Type B pancreatic cell (in vitro differentiated cells): ENCODE measurements at regions not wholly inside any gene's neighbourhood (a gene's known extent, or its start where the extent isn't known, plus 50 kb on each side); places are given as distances from the start of the nearest gene placed in this dataset.

Experiments used
- DNase-seq: peaks from one replicate; pipeline ENCODE4 v3.0.0; 2021; ENCODE audit warnings: mixed read lengths; ENCODE audit not compliant: unreplicated experiment; ENCODE audit errors: extremely low spot score
- H3K27ac Mint-ChIP-seq: 2 replicates; pipeline ENCODE4 v1.8.0; 2021; ENCODE audit warnings: mild to moderate bottlenecking, mixed read lengths
- H3K27me3 Mint-ChIP-seq: 2 replicates; pipeline ENCODE4 v1.8.0; 2021; ENCODE audit warnings: mixed read lengths
- H3K36me3 Mint-ChIP-seq: 2 replicates; pipeline ENCODE4 v1.8.0; 2021; ENCODE audit warnings: mixed read lengths
- H3K4me1 Mint-ChIP-seq: one replicate; pipeline ENCODE4 v1.8.0; 2021; ENCODE audit warnings: mixed read lengths; ENCODE audit not compliant: unreplicated experiment
- H3K4me3 Mint-ChIP-seq: 2 replicates; pipeline ENCODE4 v1.8.0; 2021; ENCODE audit warnings: mild to moderate bottlenecking, mixed read lengths
- H3K9me3 Mint-ChIP-seq: 2 replicates; pipeline ENCODE4 v1.8.0; 2021; ENCODE audit warnings: mixed read lengths
- TF ChIP-seq, protein P1 (sequence below): fragments of 200-600 bp; sonication (generic); conservative IDR thresholded peaks from 2 replicates; pipeline ENCODE4 v1.5.0; 2021; ENCODE audit warnings: antibody characterized with exemption, mild to moderate bottlenecking

DNA sequence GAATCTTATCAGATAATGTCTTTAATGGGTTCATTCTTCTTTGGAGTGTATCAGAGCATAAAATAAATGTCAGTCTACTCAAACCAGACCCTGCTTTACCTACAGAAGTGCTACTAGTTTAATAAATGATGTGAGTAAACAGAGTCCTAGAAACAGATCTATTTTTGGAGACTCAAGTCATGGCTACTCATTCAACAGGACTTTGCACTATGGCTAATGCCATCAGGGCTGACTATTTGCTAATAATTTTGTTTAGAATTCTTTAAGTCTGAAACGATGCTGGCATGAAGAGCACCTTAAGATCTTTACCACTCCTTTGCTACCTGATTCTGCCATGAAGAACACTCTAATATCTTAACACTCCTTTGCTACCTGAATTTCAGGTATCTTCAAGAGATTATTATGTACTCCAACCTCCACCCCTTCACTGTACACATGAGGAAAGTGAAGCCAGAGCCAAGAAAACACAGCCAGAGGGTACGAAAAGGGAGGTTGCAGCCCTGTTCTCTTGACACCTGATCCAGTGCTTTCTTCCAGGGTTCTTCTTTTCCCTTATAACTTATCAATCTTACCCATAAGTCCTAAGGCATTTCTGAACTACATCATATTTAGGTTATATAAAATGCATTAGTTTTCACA lies 62.4 kb downstream of the ZNF608 start:
- Mint-ChIP-seq H3K27ac (no peak overlapping the region), H3K36me3 (peaks cover 35% of the 10 kb centered on the region), H3K4me1 (peaks cover 57% of the 10 kb centered on the region), H3K4me3 (peak overlapping the region; percentile 13), H3K27me3 (no peaks in the 10 kb centered on the region), H3K9me3 (no peaks in the 10 kb centered on the region)
- TF ChIP-seq, protein P1, sequence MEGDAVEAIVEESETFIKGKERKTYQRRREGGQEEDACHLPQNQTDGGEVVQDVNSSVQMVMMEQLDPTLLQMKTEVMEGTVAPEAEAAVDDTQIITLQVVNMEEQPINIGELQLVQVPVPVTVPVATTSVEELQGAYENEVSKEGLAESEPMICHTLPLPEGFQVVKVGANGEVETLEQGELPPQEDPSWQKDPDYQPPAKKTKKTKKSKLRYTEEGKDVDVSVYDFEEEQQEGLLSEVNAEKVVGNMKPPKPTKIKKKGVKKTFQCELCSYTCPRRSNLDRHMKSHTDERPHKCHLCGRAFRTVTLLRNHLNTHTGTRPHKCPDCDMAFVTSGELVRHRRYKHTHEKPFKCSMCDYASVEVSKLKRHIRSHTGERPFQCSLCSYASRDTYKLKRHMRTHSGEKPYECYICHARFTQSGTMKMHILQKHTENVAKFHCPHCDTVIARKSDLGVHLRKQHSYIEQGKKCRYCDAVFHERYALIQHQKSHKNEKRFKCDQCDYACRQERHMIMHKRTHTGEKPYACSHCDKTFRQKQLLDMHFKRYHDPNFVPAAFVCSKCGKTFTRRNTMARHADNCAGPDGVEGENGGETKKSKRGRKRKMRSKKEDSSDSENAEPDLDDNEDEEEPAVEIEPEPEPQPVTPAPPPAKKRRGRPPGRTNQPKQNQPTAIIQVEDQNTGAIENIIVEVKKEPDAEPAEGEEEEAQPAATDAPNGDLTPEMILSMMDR = no peak
- DNase-seq = no peak

DNA sequence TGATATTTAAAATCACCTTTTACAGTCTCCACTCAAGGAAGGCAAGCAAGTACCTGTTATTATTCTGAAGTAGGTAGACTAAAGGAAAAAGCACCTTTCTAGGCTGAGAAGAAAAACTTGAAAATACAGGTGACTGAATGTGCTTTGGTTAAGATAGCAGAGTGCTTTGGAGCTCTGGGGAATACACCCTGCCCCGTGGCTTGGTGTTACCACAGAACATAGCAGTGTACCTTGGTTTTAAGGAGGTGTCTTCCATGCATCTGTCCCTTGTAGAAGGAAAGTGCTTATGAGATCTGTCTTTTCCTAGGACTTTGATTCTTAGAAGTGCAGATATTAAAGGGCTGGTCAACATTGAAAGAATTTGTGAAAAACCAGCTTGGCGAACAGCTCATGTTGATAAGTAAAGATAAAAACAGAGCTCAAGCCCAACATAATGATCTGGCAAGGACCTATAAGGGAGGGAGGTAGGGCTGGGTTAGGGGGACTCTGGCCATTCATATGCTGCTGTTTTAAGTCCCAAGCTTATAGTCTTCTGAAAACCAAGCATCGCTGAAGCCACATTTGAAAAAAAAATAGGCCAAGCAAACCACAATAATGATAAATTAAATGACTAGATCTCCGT lies 66.8 kb downstream of the ZNF608 start:
- DNase-seq = no peak
- Mint-ChIP-seq H3K9me3 (no peaks in the 10 kb centered on the region), H3K36me3 (peaks cover 29% of the 10 kb centered on the region), H3K4me3 (peak overlapping the region; percentile 37), H3K4me1 (peaks cover 70% of the 10 kb centered on the region), H3K27ac (peak overlapping the region; percentile 33), H3K27me3 (no peaks in the 10 kb centered on the region)
- TF ChIP-seq, protein P1 = no peak

DNA sequence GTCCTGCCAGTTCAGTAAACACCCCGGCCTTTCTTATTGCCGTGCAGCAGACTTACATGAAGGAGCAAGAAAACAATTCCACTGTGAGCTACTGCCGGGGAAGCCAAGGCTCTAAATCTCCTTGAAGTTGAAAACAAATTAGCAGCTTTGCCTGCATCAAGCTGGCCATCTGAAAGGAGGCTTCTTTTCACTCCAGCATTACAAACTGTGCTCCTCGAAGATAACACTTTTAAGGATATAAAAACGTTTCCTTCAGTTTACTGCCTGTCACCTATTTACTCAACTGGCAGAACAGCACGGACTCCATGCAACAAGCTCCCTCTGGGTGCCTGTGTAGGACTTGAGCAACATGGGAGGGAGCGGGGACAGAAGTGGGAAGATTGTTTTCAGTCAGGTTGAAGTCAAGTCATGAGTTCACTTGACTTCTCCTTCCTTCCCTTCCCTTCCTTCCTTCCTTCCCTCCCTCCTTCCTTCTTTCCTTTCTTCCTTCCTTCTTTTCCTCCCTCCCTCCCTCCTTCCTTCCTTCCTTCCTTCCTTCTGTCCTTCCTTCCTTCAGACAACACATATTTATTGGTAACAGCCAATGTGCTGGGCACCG lies 67.4 kb downstream of the ZNF608 start:
- Mint-ChIP-seq H3K27me3 (no peaks in the 10 kb centered on the region), H3K4me3 (peak overlapping the region; percentile 37), H3K27ac (peak overlapping the region; percentile 33), H3K36me3 (peaks cover 29% of the 10 kb centered on the region), H3K4me1 (peaks cover 63% of the 10 kb centered on the region), H3K9me3 (no peaks in the 10 kb centered on the region)
- DNase-seq = no peak
- TF ChIP-seq, protein P1 = no peak

DNA sequence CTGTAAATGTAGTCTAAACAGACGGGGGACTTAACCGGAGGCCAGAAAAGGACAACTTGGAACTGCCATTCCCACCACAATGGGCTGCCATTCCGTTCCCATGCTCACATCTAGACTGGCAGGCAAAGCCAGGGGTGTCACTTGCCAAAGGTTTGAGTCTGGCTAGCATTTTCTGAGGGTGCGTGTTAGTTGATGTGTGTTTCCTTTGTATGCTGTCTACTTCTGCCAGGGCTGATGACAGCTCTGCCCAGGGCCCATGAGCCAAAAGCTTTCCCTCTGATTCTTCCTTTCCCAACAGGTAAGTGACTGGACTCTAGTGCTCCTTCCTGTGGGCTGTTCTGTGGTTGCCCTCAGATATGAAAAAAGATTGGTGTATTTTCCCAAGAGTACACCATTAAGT lies 68.0 kb downstream of the ZNF608 start:
- H3K36me3 Mint-ChIP-seq = peaks cover 29% of the 10 kb centered on the region
- DNase-seq = no peak
- H3K9me3 Mint-ChIP-seq = no peaks in the 10 kb centered on the region
- H3K4me1 Mint-ChIP-seq = peaks cover 58% of the 10 kb centered on the region
- H3K27ac Mint-ChIP-seq = no peak overlapping the region
- TF ChIP-seq, protein P1 = no peak
- no peaks in the 10 kb centered on the region for H3K27me3 Mint-ChIP-seq
- H3K4me3 Mint-ChIP-seq = no peak overlapping the region

DNA sequence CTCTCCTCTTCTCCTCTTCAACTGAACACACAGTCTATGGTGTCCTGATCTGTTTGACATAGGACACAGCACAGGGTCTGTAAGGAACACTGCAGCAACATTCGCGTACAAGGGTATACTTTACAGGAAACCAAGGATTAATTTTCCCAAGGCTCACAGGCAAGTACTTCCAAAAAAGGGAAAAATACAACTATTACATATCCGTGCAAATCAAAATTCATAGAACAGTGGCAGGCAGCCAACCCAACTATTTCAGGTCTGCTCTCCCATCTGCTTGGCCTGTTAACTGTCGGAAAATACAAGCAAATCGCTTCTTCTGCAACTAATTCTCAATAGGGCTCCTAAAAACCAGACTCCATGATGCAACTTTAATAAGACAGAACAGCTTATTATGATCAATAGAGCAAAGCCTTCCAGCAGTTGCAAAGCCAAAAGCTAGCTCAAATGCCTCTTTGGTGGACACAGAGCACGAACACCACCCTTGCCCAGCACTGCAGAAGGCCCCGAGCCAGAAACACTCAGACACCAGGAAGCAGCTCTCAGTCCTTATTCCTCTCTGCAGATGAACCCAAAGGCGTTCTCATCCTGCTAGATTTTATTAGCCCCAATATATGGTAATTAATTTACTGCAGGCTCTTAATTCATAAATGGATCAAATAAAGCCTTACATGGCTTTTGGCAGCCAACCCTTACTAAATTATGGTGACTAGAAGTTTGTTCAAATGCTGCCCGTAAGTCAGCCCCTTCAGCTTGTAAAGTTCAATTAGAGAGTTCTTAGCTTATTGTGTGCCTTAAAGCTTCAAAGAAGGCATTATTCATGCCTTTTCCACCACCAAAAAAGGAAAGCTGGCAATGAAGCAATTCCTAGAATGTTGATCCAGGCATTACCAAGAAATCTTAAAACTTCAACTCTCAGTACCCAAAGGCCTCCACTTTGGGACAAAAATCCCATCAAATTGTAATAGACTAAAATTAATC lies 68.8 kb downstream of the ZNF608 start:
- H3K4me3 Mint-ChIP-seq = peak overlapping the region; percentile 55
- H3K4me1 Mint-ChIP-seq = peaks cover 53% of the 10 kb centered on the region

More for the DNA sequence above, 68.8 kb downstream of the ZNF608 start:
- H3K36me3 Mint-ChIP-seq = peaks cover 23% of the 10 kb centered on the region
- H3K27ac Mint-ChIP-seq = peak overlapping the region; percentile 22
- TF ChIP-seq, protein P1 = no peak
- H3K9me3 Mint-ChIP-seq = no peaks in the 10 kb centered on the region
- no peaks in the 10 kb centered on the region for H3K27me3 Mint-ChIP-seq
- DNase-seq = no peak
